ENCODE measurements at regions not wholly inside any gene's neighbourhood (a gene's known extent, or its start where the extent isn't known, plus 50 kb on each side); places are given as distances from the start of the nearest gene placed in this dataset.

GRCh38 chr2:226603606-226604005, 196.0 kb downstream of the IRS1 start:
- TF ChIP-seq MAX (IDR thresholded peaks at IDR 0.05) (no peak), REST (IDR thresholded peaks at IDR 0.05) (no peak), NR2F2 (IDR thresholded peaks at IDR 0.05) (no peak), CTCF (IDR thresholded peaks at IDR 0.05; ENCODE audit: low read depth, low read length, missing input control) (no peak), YY1 (IDR thresholded peaks at IDR 0.05) (no peak), JUND (IDR thresholded peaks at IDR 0.05) (no peak), GABPA (IDR thresholded peaks at IDR 0.05 in 1 of 2, conservative IDR thresholded peaks at IDR 0.05 in 1 of 2) (no peak), SP1 (IDR thresholded peaks at IDR 0.05) (no peak), TAF1 (conservative IDR thresholded peaks at IDR 0.05) (no peak), ZBTB33 (IDR thresholded peaks at IDR 0.05) (no peak), ATF3 (IDR thresholded peaks at IDR 0.05) (no peak), HNF4A (conservative IDR thresholded peaks at IDR 0.05) (no peak), FOXA1 (IDR thresholded peaks at IDR 0.05) (no peak), EGR1 (IDR thresholded peaks at IDR 0.05; ENCODE audit: low read depth in 2 of 2) (no peak)

Data from liver (tissue), 3 donors.